ENCODE measurements at regions not wholly inside any gene's neighbourhood (a gene's known extent, or its start where the extent isn't known, plus 50 kb on each side); places are given as distances from the start of the nearest gene placed in this dataset.
"Not testable (repeated sequence)": the region's sequence is repeated elsewhere in the genome, so short reads cannot be mapped to it uniquely, and the experiment has no call there.

DNA sequence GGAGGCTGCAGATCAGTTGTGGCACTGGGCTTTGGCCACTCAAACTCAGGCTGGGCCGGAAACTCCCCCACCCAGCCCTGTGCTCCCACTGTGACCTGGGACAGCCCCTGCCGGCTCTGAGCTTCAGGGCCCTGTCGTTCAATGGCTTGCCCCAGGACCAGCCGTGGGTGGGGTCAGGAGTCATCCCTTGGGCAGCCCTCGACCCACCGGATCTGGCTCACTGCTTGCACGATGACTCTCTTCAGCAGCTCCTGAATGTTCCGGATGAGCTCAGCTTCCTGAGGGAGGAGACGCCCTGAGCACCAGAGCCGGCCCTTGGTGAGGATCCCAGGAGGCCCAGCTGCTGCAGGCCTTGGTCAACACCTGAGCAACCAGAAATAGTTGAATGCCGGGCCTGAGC, 1544.2 kb upstream of the USP9Y start:
- DNase-seq (ENCODE audit: low spot score), result not testable (repeated sequence)

DNA sequence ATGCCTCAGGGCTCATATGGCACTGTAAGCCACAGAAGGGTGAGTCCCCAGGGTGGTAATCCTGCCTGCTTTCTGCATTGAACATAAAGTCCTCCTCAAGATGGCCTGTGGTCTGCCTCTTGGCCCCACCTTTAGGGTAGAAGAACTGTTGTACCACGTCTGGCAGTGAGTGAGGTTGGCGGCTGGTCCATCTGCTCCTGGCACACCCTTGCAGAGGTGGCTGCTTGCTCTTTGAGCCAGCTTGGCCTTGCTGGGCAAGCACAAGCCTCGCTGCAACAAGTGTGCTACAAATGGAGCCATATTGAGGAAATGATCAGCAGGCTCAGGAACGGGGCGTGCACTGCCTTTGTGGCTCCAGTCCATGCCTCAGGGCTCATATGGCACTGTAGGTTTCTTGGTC, 1524.0 kb upstream of the USP9Y start:
- not testable (repeated sequence) for DNase-seq (ENCODE audit: low spot score)

GRCh38 chrY:11201133-11201532, 1499.9 kb upstream of the USP9Y start:
- DNase-seq (ENCODE audit: low spot score), result not testable (repeated sequence)

- DNase-seq (ENCODE audit: low spot score), result not testable (repeated sequence)
These were observed 1486.2 kb upstream of the USP9Y start for GRCh38 chrY:11214851-11215250.
